A673 (cell line): ENCODE measurements at regions not wholly inside any gene's neighbourhood (a gene's known extent, or its start where the extent isn't known, plus 50 kb on each side); places are given as distances from the start of the nearest gene placed in this dataset.
"Not testable (repeated sequence)": the region's sequence is repeated elsewhere in the genome, so short reads cannot be mapped to it uniquely, and the experiment has no call there.

Source experiments
- BruUV-seq: library from RNA; stranded (reverse); fragments of 400-500 nt; replicated peaks from 2 replicates; lab custom pipeline; 2021; lab: Mats Ljungman, UMichigan
- CTCF ChIA-PET: fragments of 300-600 bp; sonication (Branson Sonifier 250); formaldehyde crosslinking; loops from one replicate; lab custom pipeline; 2022; ENCODE audit warnings: antibody characterized with exemption; lab: Charles Lee
- POLR2A ChIA-PET: fragments of 300-600 bp; sonication (Branson Sonifier 250); formaldehyde crosslinking; loops from one replicate; lab custom pipeline; 2022; ENCODE audit warnings: antibody characterized with exemption; ENCODE audit not compliant: low non-redundant PET; lab: Charles Lee
- DNase-seq: peaks from one replicate; pipeline ENCODE4 v3.0.0-alpha.2; 2015; ENCODE audit warnings: low spot score
- H3K27ac ChIP-seq: fragments of 200-600 bp; sonication (generic); 2 replicates; pipeline ENCODE4 v1.5.1; 2016; ENCODE audit warnings: mixed run types, low read depth, mild to moderate bottlenecking, mixed read lengths, antibody characterized with exemption, low read length; ENCODE audit not compliant: poor library complexity, severe bottlenecking
- H3K27me3 ChIP-seq: fragments of 200-600 bp; sonication (generic); replicated peaks from 2 replicates; pipeline ENCODE4 v1.6.1; 2017; ENCODE audit warnings: mixed run types, low read depth, mild to moderate bottlenecking, mixed read lengths, antibody characterized with exemption, low read length; ENCODE audit not compliant: insufficient read depth, poor library complexity
- H3K36me3 ChIP-seq: fragments of 200-600 bp; sonication (generic); 2 replicates; pipeline ENCODE4 v1.6.1; 2016; ENCODE audit warnings: mixed run types, mild to moderate bottlenecking, mixed read lengths, antibody characterized with exemption, low read length; ENCODE audit not compliant: insufficient read depth, poor library complexity, severe bottlenecking
- H3K4me1 ChIP-seq: fragments of 200-600 bp; sonication (generic); 2 replicates; pipeline ENCODE4 v1.6.1; 2017; ENCODE audit warnings: mixed run types, mild to moderate bottlenecking, mixed read lengths, antibody characterized with exemption, low read length; ENCODE audit not compliant: insufficient read depth, poor library complexity, severe bottlenecking
- H3K4me3 ChIP-seq: fragments of 200-600 bp; sonication (generic); 2 replicates; pipeline ENCODE4 v1.5.1; 2016; ENCODE audit warnings: low read depth, mixed run types, mild to moderate bottlenecking, mixed read lengths, low read length; ENCODE audit not compliant: poor library complexity, severe bottlenecking
- H3K9me3 ChIP-seq: fragments of 200-600 bp; sonication (generic); 2 replicates; pipeline ENCODE4 v1.6.1; 2016; ENCODE audit warnings: mixed run types, low read depth, mild to moderate bottlenecking, mixed read lengths, antibody characterized with exemption, low read length; ENCODE audit not compliant: poor library complexity, severe bottlenecking
- CTCF ChIP-seq: fragments of 300-800, 200-600 bp; sonication (generic); conservative IDR thresholded peaks from 2 replicates; pipeline ENCODE4 v1.5.1; 2017; ENCODE audit warnings: low read depth, mild to moderate bottlenecking, antibody characterized with exemption, low read length, moderate library complexity, mixed read lengths
- EZH2 ChIP-seq: fragments of 200-600 bp; sonication (generic); IDR thresholded peaks from 2 replicates; pipeline ENCODE4 v1.6.1; 2017; ENCODE audit warnings: borderline replicate concordance, low read depth, mild to moderate bottlenecking, mixed read lengths, antibody characterized with exemption, low read length; ENCODE audit not compliant: poor library complexity, severe bottlenecking
- intact Hi-C: fragments of 100-400 bp; cut with micrococcal nuclease; formaldehyde crosslinking; loops from one replicate; pipeline ENCODE4 v1.10.0; 2022; ENCODE audit not compliant: unreplicated experiment

- ChIA-PET POLR2A (no interaction called here), CTCF (no interaction called here)
- Histone ChIP-seq H3K27ac (no peak overlapping the region), H3K4me1 (no peaks in the 10 kb centered on the region), H3K9me3 (peaks cover 12% of the 10 kb centered on the region), H3K4me3 (no peak overlapping the region), H3K36me3 (no peaks in the 10 kb centered on the region), H3K27me3 (no peaks in the 10 kb centered on the region)
- no TSS peak for BruUV-seq
- no peak for TF ChIP-seq EZH2
- no peak for TF ChIP-seq CTCF
- intact Hi-C loops: no loop called here
- DNase-seq: no peak
These were observed 234.5 kb upstream of the COBL start for GRCh38 chr7:51551070-51551469.

DNA sequence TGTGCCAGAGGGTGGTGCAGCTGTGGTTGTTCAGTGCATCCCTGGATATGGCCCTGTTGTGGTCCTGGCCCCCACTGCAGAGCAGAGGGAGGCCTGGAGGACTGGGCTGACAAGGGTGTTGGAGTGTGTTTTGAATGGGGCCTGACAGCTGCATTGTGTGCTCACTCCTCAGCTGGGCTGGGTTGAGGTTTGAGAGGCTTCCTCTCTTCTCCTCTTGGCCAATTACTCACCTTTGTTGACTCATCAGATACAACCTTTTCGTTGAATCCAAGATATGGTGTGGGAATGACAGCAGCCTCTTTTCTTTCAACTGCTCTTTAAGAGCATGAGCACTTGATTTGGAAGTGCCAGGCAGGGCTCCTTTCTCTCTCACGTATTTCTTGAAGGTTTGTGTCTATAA lies 228.5 kb upstream of the COBL start:
- DNase-seq: no peak

GRCh38 chr7:51543801-51544553 lies 227.4 kb upstream of the COBL start:
- Histone ChIP-seq H3K27me3 (no peaks in the 10 kb centered on the region), H3K4me3 (no peak overlapping the region), H3K27ac (no peak overlapping the region), H3K9me3 (peaks cover 26% of the 10 kb centered on the region), H3K36me3 (no peaks in the 10 kb centered on the region), H3K4me1 (no peaks in the 10 kb centered on the region)
- POLR2A ChIA-PET: no interaction called here
- no peak for DNase-seq
- CTCF ChIA-PET: no interaction called here
- TF ChIP-seq CTCF (no peak), EZH2 (no peak)
- BruUV-seq: no TSS peak
- intact Hi-C loops: no loop called here

More for the DNA sequence above, 228.5 kb upstream of the COBL start:
- no peak overlapping the region for H3K27ac ChIP-seq
- H3K27me3 ChIP-seq: no peaks in the 10 kb centered on the region
- no TSS peak for BruUV-seq
- intact Hi-C loops: no loop called here
- CTCF ChIA-PET: no interaction called here
- no peak for TF ChIP-seq EZH2
- no peak for TF ChIP-seq CTCF
- no peaks in the 10 kb centered on the region for H3K36me3 ChIP-seq
- POLR2A ChIA-PET: no interaction called here
- H3K4me1 ChIP-seq: no peaks in the 10 kb centered on the region
- peaks cover 17% of the 10 kb centered on the region for H3K9me3 ChIP-seq
- no peak overlapping the region for H3K4me3 ChIP-seq

DNA sequence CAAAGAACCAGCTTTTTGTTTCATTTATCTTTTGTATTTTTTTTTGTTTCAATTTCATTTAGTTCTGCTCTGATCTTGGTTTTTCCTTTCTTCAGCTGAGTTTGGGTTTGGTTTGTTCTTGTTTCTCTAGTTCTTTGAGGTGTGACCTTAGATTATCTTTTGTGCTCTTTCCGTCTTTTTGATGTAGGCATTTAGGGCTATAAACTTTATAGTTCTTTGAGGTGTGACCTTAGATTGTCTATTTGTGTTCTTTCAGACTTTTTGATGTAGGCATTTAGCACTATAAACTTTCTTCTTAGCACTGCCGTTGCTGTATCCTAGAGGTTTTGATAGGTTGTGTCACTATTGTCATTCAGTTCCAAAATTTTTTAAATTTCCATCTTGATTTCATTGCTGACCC lies 224.3 kb upstream of the COBL start:
- BruUV-seq, DNase-seq, H3K4me3 ChIP-seq, CTCF ChIA-PET, intact Hi-C loops, H3K4me1 ChIP-seq, H3K27me3 ChIP-seq, H3K27ac ChIP-seq, POLR2A ChIA-PET, H3K36me3 ChIP-seq: not testable (repeated sequence)
- H3K9me3 ChIP-seq: peaks cover 34% of the 10 kb centered on the region
